Muscle of leg (tissue), 3 donors: ENCODE measurements at regions not wholly inside any gene's neighbourhood (a gene's known extent, or its start where the extent isn't known, plus 50 kb on each side); places are given as distances from the start of the nearest gene placed in this dataset.

Experiments used
- DNase-seq: peaks from one replicate; pipeline ENCODE4 v3.0.0; 2013
- H3K27ac ChIP-seq: one replicate; pipeline ENCODE4 v1.5.1; 2013; ENCODE audit warnings: mild to moderate bottlenecking, low read length, control low read depth
- H3K27me3 ChIP-seq: one replicate; pipeline ENCODE4 v1.6.1; 2013; ENCODE audit warnings: low read length; ENCODE audit not compliant: control insufficient read depth, insufficient read depth
- H3K36me3 ChIP-seq: one replicate; pipeline ENCODE4 v1.6.1; 2013; ENCODE audit warnings: low read length; ENCODE audit not compliant: control insufficient read depth, insufficient read depth
- H3K4me1 ChIP-seq: one replicate; pipeline ENCODE4 v1.6.1; 2013; ENCODE audit warnings: low read length; ENCODE audit not compliant: control insufficient read depth, insufficient read depth
- H3K4me3 ChIP-seq: one replicate; pipeline ENCODE4 v1.5.1; 2013; ENCODE audit warnings: low read length, control low read depth
- H3K9me3 ChIP-seq: replicated peaks from 2 replicates; pipeline ENCODE4 v1.6.1; 2013; ENCODE audit warnings: low read depth, low read length; ENCODE audit not compliant: control insufficient read depth
- WGBS: methylation state at CpG from one replicate; pipeline ENCODE4 v1.1.5; 2013; ENCODE audit warnings: missing lambda C conversion rate; ENCODE audit not compliant: insufficient coverage; 5-methylcytosine and 5-hydroxymethylcytosine counted together

DNA sequence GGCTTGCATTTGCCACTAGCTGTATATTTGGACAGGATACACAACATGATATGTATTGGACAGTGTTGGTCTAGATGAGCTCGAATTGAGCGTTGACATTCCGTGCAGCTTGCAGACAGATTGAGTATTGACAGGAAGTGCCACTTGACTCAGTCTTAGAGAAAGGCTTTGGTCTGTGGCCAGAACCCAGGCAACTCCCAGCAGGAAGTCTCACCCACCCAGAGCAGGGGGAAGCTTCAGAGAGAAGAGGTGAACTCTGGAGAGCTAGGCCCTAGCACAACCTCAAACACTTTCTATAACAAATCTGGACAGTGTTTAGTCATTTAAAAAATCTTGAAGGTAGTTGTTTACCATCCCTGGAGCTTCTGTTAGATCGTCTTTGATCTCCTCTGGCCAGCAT lies 280.5 kb downstream of the FBXW7 start:
- H3K27ac ChIP-seq: no peak overlapping the region
- no peak for DNase-seq
- WGBS: 73% methylated on average over 3 of the region's 4 CpGs
- H3K9me3 ChIP-seq: no peaks in the 10 kb centered on the region
- peaks cover 5% of the 10 kb centered on the region for H3K4me1 ChIP-seq
- no peaks in the 10 kb centered on the region for H3K27me3 ChIP-seq
- no peaks in the 10 kb centered on the region for H3K36me3 ChIP-seq
- no peak overlapping the region for H3K4me3 ChIP-seq

DNA sequence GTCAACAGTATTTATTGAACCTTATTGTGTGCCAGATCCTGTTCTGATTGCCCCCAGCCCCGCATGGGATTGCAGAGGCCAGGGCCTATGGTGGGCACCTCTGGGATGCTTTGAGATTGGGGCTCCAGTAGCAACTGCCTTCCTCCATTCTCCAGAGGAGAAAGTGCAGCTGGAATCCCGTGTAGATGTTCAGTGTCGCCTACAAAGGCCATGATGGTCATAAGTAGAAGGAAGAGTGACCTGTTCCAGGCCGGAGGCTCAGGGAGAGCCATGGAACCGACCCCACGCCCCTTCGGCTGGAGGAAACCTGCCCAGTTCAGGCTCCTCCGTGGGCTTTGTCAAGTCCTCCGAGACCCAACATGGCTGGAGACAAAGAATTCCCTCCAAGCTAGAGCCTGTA lies 287.5 kb downstream of the FBXW7 start:
- H3K4me1 ChIP-seq: no peaks in the 10 kb centered on the region
- no peak overlapping the region for H3K4me3 ChIP-seq
- WGBS: 92% methylated on average over 7 of the region's 9 CpGs
- no peak overlapping the region for H3K27ac ChIP-seq
- H3K9me3 ChIP-seq: no peaks in the 10 kb centered on the region
- no peaks in the 10 kb centered on the region for H3K27me3 ChIP-seq
- no peaks in the 10 kb centered on the region for H3K36me3 ChIP-seq
- DNase-seq: no peak

DNA sequence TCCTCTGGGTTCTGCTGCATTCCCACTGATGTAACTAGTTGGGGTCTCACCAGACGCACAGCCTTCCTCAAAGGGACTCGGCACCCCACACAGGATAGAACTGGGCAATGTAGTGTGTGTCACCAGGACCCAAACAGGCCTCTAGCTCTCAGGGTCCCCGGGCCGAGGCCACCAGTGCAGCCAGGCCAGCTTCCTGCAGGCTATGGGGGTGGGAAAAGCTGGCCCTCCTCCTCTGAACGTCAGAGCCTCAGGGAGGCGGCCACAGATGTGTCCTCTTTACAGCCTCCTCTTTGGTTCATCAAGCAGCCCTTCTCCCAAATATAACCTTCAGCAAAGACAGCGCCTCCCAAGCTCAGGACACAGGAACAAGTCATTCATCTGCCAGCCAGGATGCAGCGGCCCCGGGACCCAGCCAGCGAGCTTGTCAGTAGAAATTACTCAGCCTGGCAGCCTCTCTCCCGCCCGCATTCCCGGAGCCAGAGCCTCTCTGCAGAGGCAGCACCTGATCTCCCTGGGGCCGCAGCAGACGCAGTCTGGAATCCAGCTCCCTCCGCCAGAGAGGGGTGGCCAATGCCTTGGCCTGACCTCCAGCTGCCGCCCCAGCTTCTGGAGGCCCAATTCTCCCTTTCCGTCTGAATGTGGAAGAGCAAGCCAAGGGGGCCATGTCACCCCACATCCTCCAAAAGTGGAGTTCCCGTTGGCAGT lies 288.5 kb downstream of the FBXW7 start:
- Histone ChIP-seq H3K4me3 (no peak overlapping the region), H3K4me1 (no peaks in the 10 kb centered on the region), H3K36me3 (no peaks in the 10 kb centered on the region), H3K9me3 (no peaks in the 10 kb centered on the region), H3K27me3 (peaks cover 2% of the 10 kb centered on the region), H3K27ac (no peak overlapping the region)
- 71% methylated on average over 16 of the region's 19 CpGs for WGBS
- DNase-seq: no peak

DNA sequence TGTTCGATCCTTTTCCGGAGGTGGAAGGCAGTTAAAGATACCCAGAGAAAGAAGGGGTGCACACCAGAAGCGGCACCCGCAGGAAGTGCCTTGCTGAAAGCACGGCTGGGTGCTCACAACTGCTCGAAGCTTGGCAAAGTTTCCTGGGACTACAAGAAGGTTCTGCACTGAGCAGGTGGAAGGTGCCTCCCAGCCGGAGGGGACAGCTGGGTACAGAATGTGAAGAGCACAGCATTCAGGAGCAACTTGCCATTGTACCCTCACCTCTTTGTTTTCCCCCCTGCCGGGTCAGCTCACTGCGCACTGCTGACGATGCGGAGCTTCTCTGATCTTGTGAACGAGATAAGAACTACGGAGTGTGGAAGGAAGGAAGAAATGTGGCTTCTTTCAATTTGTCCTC lies 289.2 kb downstream of the FBXW7 start:
- no peak for DNase-seq
- Histone ChIP-seq H3K4me3 (no peak overlapping the region), H3K4me1 (no peaks in the 10 kb centered on the region), H3K27ac (no peak overlapping the region), H3K9me3 (no peaks in the 10 kb centered on the region), H3K36me3 (no peaks in the 10 kb centered on the region), H3K27me3 (peaks cover 2% of the 10 kb centered on the region)
- 68% methylated on average over 7 of the region's 13 CpGs for WGBS

DNA sequence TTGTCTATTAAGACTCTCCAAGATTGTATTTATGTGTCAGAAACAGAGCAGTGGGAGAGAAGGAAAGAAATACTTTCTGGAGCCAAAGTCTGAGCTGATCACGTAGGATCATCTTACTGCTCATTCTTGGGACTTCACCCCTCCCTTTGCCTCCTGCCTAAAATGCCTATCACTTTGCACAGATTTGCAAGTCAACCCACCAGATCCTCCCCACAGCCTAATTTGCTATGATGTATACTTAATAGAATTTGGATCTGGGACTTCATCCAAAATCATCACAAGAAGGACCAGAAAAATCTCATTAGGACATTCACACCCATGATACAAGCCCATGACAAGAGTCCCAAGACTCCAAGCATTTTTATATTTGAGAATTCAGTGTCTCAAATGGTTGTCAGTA lies 290.2 kb downstream of the FBXW7 start:
- Histone ChIP-seq H3K9me3 (no peaks in the 10 kb centered on the region), H3K27me3 (peaks cover 2% of the 10 kb centered on the region), H3K4me3 (no peak overlapping the region), H3K4me1 (no peaks in the 10 kb centered on the region), H3K36me3 (no peaks in the 10 kb centered on the region), H3K27ac (no peak overlapping the region)
- no CpG with 5 or more reads among the region's 1 CpG for WGBS
- DNase-seq: no peak

DNA sequence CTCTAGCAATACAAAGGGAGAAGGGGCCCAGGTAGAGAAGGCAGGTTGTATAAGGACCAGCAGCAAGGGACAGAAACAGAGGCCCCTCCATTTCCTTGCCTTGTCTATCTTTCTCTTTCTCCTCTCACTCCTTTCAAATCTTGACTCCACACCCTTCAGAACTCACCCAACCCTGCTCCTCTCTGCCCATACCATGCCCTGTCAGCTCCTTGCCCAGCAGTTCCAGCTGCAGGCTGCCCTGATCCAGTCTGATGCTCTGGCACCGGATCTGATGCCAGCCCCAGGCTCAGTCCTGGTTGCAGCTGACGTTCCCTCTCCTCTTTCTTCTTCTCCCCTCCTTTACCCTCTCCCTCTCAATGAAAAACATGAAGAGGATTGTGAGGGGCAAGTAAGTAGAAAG lies 291.2 kb downstream of the FBXW7 start:
- WGBS: no CpG with 5 or more reads among the region's 2 CpGs
- Histone ChIP-seq H3K27ac (no peak overlapping the region), H3K4me1 (no peaks in the 10 kb centered on the region), H3K27me3 (peaks cover 2% of the 10 kb centered on the region), H3K9me3 (no peaks in the 10 kb centered on the region), H3K36me3 (no peaks in the 10 kb centered on the region), H3K4me3 (no peak overlapping the region)
- DNase-seq: no peak

DNA sequence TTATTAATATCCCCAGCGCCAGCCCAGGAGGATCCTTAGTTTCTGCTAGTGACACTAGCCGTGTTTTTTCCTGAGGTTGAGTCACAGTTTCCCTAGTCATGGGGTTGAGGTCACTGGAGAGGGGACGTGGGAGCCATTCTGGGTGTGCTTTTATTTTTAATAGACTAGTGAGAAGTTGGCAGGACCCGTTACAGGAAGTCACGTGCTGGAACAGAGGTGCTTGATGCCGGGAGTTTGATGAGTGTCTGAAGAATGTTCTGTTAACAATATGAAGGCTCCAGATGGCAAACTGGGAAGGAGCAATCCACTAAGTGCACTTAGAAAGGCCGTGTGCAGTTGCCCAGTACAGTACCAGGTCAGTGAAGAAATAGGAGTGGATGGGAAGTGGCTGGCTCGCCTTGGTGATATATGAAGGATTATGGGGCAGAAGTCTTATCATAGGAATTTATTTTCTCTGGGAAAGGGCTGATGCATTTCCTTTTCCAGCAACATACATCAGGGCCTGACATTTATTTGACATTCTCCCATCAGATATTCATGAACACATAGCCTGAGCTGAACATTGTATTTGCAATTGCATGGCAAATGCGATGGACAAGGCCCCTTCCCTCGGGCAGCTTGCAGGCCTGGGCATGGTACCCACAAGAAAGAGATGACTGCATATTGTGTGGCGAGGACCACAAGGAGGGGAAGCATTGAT lies 291.8 kb downstream of the FBXW7 start:
- Histone ChIP-seq H3K27ac (no peak overlapping the region), H3K36me3 (no peaks in the 10 kb centered on the region), H3K27me3 (peaks cover 2% of the 10 kb centered on the region), H3K4me3 (no peak overlapping the region), H3K9me3 (no peaks in the 10 kb centered on the region), H3K4me1 (no peaks in the 10 kb centered on the region)
- WGBS: 44% methylated on average over 10 of the region's 11 CpGs
- peak; percentile 44 for DNase-seq

DNA sequence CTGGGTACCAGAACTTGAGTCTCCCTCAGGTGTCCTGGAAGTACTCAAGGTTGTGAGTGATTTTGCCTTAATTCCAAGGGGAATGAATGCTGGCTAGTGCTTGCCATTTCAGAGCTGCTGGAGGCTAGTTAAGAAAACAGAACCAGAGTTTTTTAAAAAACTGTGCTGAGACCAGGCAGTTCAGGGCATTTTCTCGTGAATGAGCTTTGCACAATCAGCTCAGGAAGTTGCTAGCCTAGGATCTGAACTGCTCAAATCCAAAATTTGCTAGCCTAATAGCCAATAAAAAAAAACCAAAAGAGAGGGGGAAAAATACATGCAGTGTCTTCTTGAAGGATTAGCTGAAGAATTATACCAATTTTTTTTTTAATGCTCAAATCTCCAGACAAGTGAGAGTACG lies 292.7 kb downstream of the FBXW7 start:
- no peak overlapping the region for H3K27ac ChIP-seq
- WGBS: no CpG with 5 or more reads among the region's 2 CpGs
- H3K4me1 ChIP-seq: no peaks in the 10 kb centered on the region
- no peaks in the 10 kb centered on the region for H3K9me3 ChIP-seq
- peaks cover 2% of the 10 kb centered on the region for H3K27me3 ChIP-seq
- H3K4me3 ChIP-seq: no peak overlapping the region
- DNase-seq: no peak
- no peaks in the 10 kb centered on the region for H3K36me3 ChIP-seq

DNA sequence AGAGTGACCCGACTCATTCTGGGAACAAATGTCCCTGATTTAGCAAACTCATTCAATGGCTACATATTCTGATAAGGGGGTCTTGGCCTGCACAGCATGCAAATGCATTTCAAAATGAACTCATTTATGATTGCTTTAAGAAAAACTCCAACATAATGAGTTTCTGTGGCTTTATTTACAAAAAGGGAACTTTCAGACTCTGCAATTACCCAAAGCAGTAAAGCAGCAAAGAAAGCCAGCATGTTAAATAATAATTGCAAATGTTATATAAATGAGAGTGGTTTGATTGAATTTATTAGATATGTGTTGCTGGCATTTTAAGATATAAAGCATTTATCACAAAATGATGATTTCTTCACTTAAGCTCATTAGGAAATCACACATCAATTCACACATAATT lies 295.7 kb downstream of the FBXW7 start:
- no peak overlapping the region for H3K4me3 ChIP-seq
- WGBS: no CpG with 5 or more reads among the region's 1 CpG
- H3K9me3 ChIP-seq: no peaks in the 10 kb centered on the region
- H3K36me3 ChIP-seq: no peaks in the 10 kb centered on the region
- no peak for DNase-seq
- peaks cover 2% of the 10 kb centered on the region for H3K27me3 ChIP-seq
- no peaks in the 10 kb centered on the region for H3K4me1 ChIP-seq
- H3K27ac ChIP-seq: no peak overlapping the region

DNA sequence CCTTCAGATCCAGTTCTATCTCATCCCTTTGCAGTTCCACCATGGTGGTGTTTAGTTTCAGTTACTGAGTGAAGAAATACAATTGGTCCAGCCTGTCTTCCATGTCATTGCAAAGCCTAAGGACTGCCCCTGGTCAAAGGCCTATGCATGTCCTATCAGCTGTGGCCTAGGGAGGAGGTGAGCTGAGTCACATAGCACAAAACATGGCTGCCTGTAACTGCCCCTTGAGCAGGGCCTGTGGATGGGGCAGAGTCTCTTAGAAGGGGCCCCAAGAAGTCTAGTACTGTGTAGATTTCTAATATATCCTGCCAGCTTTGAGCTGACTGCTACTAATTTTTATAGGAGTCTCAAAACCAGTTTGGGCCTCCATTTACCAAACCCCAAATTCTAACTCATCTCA lies 296.7 kb downstream of the FBXW7 start:
- no peaks in the 10 kb centered on the region for H3K36me3 ChIP-seq
- H3K27me3 ChIP-seq: peaks cover 2% of the 10 kb centered on the region
- DNase-seq: no peak
- H3K27ac ChIP-seq: no peak overlapping the region
- H3K9me3 ChIP-seq: no peaks in the 10 kb centered on the region
- no peaks in the 10 kb centered on the region for H3K4me1 ChIP-seq
- no peak overlapping the region for H3K4me3 ChIP-seq
